ENCODE measurements at regions not wholly inside any gene's neighbourhood (a gene's known extent, or its start where the extent isn't known, plus 50 kb on each side); places are given as distances from the start of the nearest gene placed in this dataset.

- peak; percentile 74 for DNase-seq (ENCODE audit: low read depth)
Measured at GRCh38 chr3:42012935-42013690, 51.2 kb upstream of the ULK4 start.

GRCh38 chr3:42012383-42012934 is 50.6 kb upstream of the ULK4 start:
- no peak for DNase-seq (ENCODE audit: low read depth)

Measured in Daoy (cell line).